Neural crest cell (in vitro differentiated cells): ENCODE measurements at regions not wholly inside any gene's neighbourhood (a gene's known extent, or its start where the extent isn't known, plus 50 kb on each side); places are given as distances from the start of the nearest gene placed in this dataset.

Experiments
- DNase-seq: peaks from one replicate; pipeline ENCODE4 v3.0.0; 2021; ENCODE audit warnings: low read depth, mixed read lengths, low spot score
- H3K27ac Mint-ChIP-seq: one replicate; pipeline ENCODE4 v1.8.0; 2021; ENCODE audit warnings: mild to moderate bottlenecking, mixed read lengths; ENCODE audit not compliant: unreplicated experiment
- H3K27me3 Mint-ChIP-seq: 2 replicates; pipeline ENCODE4 v1.8.0; 2021; ENCODE audit warnings: low read depth, mild to moderate bottlenecking, mixed read lengths
- H3K36me3 Mint-ChIP-seq: 2 replicates; pipeline ENCODE4 v1.8.0; 2021; ENCODE audit warnings: low read depth, mild to moderate bottlenecking, mixed read lengths
- H3K4me1 Mint-ChIP-seq: 2 replicates; pipeline ENCODE4 v1.8.0; 2021; ENCODE audit warnings: mixed read lengths
- H3K4me3 Mint-ChIP-seq: one replicate; pipeline ENCODE4 v1.8.0; 2021; ENCODE audit warnings: mild to moderate bottlenecking, mixed read lengths
- H3K9me3 Mint-ChIP-seq: 2 replicates; pipeline ENCODE4 v1.8.0; 2021; ENCODE audit warnings: mixed read lengths
- TF ChIP-seq, protein P1 (sequence below): fragments of 200-600 bp; sonication (generic); conservative IDR thresholded peaks from 2 replicates; pipeline ENCODE4 v1.5.0; 2021; ENCODE audit warnings: antibody characterized with exemption, mild to moderate bottlenecking

GRCh38 chr9:89892920-89893319 is 288.1 kb downstream of the GADD45G start:
- Mint-ChIP-seq H3K4me1 (no peaks in the 10 kb centered on the region), H3K27me3 (peaks cover 3% of the 10 kb centered on the region), H3K36me3 (no peaks in the 10 kb centered on the region), H3K27ac (no peak overlapping the region), H3K9me3 (no peaks in the 10 kb centered on the region), H3K4me3 (no peak overlapping the region)
- TF ChIP-seq, protein P1, sequence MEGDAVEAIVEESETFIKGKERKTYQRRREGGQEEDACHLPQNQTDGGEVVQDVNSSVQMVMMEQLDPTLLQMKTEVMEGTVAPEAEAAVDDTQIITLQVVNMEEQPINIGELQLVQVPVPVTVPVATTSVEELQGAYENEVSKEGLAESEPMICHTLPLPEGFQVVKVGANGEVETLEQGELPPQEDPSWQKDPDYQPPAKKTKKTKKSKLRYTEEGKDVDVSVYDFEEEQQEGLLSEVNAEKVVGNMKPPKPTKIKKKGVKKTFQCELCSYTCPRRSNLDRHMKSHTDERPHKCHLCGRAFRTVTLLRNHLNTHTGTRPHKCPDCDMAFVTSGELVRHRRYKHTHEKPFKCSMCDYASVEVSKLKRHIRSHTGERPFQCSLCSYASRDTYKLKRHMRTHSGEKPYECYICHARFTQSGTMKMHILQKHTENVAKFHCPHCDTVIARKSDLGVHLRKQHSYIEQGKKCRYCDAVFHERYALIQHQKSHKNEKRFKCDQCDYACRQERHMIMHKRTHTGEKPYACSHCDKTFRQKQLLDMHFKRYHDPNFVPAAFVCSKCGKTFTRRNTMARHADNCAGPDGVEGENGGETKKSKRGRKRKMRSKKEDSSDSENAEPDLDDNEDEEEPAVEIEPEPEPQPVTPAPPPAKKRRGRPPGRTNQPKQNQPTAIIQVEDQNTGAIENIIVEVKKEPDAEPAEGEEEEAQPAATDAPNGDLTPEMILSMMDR, result no peak
- no peak for DNase-seq

DNA sequence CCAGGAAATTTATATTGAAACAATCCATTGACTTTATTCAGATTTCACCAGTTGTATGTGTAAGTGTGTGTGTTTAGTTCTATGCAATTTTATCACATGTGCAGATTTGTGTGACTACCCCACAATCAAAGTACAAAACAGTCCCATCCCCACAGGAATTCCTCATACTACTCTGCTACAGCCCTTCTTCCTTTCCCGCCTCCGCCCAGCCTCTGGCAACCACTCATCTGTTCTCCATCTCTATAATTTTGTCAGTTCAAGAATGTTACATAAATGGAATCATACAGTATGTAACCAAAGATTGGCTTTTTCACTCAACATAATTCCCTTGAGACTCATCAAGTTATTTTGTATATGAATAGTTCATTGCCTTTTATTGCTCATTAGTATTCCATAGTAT is 289.1 kb downstream of the GADD45G start:
- Mint-ChIP-seq H3K4me3 (no peak overlapping the region), H3K27me3 (peaks cover 3% of the 10 kb centered on the region), H3K4me1 (no peaks in the 10 kb centered on the region), H3K36me3 (no peaks in the 10 kb centered on the region), H3K9me3 (no peaks in the 10 kb centered on the region), H3K27ac (no peak overlapping the region)
- TF ChIP-seq, protein P1, result no peak
- DNase-seq, result no peak

DNA sequence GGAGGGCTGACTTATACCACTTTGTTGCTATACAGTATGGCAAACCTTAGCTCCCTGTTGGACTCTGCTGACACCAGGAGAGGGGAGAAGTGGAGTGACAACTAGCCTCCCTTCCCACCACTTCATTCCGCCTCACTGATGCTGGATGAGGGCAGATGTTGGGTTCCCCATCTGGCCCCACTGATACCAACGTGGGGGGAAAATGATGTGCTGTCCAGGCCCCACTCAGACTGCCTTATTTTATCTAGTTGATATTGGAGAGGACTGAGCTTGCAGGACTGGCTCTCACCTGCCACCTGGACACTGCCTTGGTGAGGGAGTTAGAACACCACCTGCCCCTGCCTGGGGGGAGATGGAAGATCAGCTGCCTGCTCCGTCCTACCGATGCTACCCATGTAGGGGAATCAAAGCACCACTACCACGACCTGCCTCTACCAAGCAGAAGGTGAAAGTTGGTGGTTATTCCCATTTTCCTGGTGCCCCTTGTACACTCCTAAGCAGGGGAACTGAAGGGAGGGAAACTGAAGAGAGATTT is 292.1 kb downstream of the GADD45G start:
- Mint-ChIP-seq H3K4me3 (no peak overlapping the region), H3K36me3 (no peaks in the 10 kb centered on the region), H3K4me1 (no peaks in the 10 kb centered on the region), H3K9me3 (no peaks in the 10 kb centered on the region), H3K27ac (no peak overlapping the region), H3K27me3 (peaks cover 5% of the 10 kb centered on the region)
- TF ChIP-seq, protein P1, result no peak
- DNase-seq, result no peak

DNA sequence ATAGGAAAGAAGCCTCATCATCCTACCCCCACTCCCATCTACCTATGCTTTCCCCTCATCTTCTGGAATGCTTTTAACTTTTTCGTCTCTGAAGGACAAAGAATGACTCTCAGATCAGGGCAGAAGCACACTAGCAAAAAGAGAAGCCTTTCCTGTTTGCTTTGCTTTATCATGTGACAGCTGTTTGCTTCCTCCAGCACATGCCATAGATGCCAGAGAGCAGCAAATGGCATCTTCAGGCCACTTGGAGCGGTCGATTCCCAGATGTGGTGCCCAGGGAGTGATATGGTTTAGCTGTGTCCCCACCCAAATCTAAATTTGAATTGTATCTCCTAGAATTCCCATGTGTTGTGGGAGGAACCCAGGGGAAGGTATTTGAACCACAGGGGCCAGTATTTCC is 294.8 kb downstream of the GADD45G start:
- peaks cover 10% of the 10 kb centered on the region for H3K4me1 Mint-ChIP-seq
- H3K9me3 Mint-ChIP-seq, result no peaks in the 10 kb centered on the region
- DNase-seq, result no peak
- H3K36me3 Mint-ChIP-seq, result no peaks in the 10 kb centered on the region
- peaks cover 8% of the 10 kb centered on the region for H3K27me3 Mint-ChIP-seq
- H3K27ac Mint-ChIP-seq, result no peak overlapping the region
- TF ChIP-seq, protein P1, result no peak
- no peak overlapping the region for H3K4me3 Mint-ChIP-seq

DNA sequence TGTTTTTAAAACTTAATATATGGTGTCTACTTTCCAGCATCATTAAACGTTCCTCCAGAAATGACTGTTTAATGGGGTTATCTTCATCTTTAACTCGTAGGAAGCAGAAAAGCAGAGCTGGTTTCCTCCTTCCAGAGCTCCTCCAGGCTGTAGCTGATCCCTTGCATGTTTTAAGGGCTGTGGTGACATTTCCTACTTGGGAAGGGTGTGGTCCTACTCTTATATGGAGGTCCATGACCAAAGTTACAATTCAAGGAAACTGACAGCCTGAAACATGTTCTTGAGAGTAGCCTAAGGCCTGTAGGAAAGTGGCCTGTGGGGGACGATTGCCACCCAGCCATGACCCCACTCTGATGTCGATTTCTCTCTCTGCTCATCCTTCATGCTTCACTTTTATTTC is 297.1 kb downstream of the GADD45G start:
- no peak overlapping the region for H3K27ac Mint-ChIP-seq
- no peaks in the 10 kb centered on the region for H3K9me3 Mint-ChIP-seq
- DNase-seq, result no peak
- peaks cover 8% of the 10 kb centered on the region for H3K27me3 Mint-ChIP-seq
- H3K4me3 Mint-ChIP-seq, result no peak overlapping the region
- TF ChIP-seq, protein P1, result no peak
- H3K4me1 Mint-ChIP-seq, result peaks cover 10% of the 10 kb centered on the region
- H3K36me3 Mint-ChIP-seq, result no peaks in the 10 kb centered on the region
